ENCODE measurements at regions not wholly inside any gene's neighbourhood (a gene's known extent, or its start where the extent isn't known, plus 50 kb on each side); places are given as distances from the start of the nearest gene placed in this dataset.

DNA sequence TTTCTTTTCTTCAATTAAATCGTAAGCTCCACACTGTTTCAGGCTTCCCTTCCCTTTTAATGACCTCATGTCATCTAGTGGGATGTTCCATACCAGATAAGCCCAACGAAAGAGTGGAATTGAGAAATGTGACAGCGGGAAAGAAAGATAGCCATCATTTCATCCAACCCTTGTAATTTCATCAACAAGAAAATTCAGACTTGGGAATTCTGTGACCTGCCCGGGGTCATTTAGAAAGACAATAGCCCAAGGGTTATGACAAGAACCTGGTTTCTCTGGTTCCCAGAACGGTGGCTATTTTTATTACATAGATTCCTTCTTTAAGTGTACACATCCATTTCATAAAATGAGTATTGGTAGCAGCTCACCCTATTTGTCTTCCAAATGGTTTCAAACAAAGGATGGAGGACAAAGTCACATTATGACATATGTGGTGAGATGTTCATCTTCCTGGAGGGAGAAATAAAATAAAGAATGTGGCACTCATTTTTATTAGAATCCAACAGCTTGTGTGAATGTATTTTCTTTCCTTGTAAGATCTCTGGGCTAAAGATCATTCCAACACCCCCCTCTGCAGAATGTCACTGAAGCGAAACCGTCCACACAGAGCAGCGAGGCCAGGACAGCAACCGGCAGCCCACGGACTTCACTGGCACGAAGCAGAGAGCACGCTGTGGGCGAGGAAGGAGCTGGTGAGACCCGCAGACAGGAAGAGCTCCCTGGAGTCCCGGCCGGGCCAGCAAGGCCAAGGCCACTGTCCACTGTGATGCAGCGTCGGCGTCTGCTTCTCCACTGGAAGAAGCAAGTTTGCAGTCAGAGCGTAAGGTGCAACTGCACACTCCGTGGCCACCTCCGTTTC lies 199.9 kb downstream of the KLF6 start:
- Histone ChIP-seq H2BK5ac (ENCODE audit: low read depth, low read length, poor library complexity, severe bottlenecking) (no peak overlapping the region), H4K5ac (ENCODE audit: low read depth, low read length) (no peak overlapping the region), H3K9me1 (ENCODE audit: insufficient read depth, low read length) (no peaks in the 10 kb centered on the region), H3K9me3 (ENCODE audit: control insufficient read depth, insufficient read depth, low read length) (no peaks in the 10 kb centered on the region), H3K4me3 (ENCODE audit: insufficient read depth, low read depth, low read length) (no peak overlapping the region), H2BK120ac (ENCODE audit: low read depth, low read length) (no peak overlapping the region), H3K18ac (ENCODE audit: low read depth, low read length) (no peak overlapping the region), H2AK9ac (replicated peaks; ENCODE audit: low read depth, low read length, poor library complexity) (no peak overlapping the region), H3K27ac (ENCODE audit: insufficient read depth, low read length) (no peak overlapping the region), H3K4me2 (ENCODE audit: low read depth, low read length) (no peak overlapping the region), H3K23ac (ENCODE audit: low read depth, low read length) (no peak overlapping the region), H3K4me1 (ENCODE audit: control insufficient read depth, insufficient read depth, low read length) (no peaks in the 10 kb centered on the region), H2AFZ (replicated peaks; ENCODE audit: low read length, poor library complexity) (peak overlapping the region; percentile 14), H3K56ac (ENCODE audit: extremely low read depth, insufficient read depth, low read length) (no peak overlapping the region), H4K91ac (ENCODE audit: insufficient read depth, low read depth, low read length) (no peak overlapping the region), H3K36me3 (ENCODE audit: control insufficient read depth, insufficient read depth, low read length) (no peaks in the 10 kb centered on the region), H4K20me1 (ENCODE audit: insufficient read depth, low read length) (no peaks in the 10 kb centered on the region), H2BK15ac (ENCODE audit: low read depth, low read length) (no peak overlapping the region), H2BK20ac (ENCODE audit: low read depth, low read length) (no peak overlapping the region), H3K9ac (ENCODE audit: low read depth, low read length) (no peak overlapping the region), H4K8ac (ENCODE audit: low read depth in 2 of 2, low read length in 2 of 2) (no peak overlapping the region), H3K27me3 (ENCODE audit: control insufficient read depth, insufficient read depth, low read length) (peaks cover 2% of the 10 kb centered on the region; the same call in 1 of the 2 replicates), H2AK5ac (ENCODE audit: low read depth, low read length) (no peak overlapping the region), H3K79me1 (ENCODE audit: low read depth in 1 of 2, low read length in 2 of 2) (no peaks in the 10 kb centered on the region), H3K4ac (ENCODE audit: low read depth, low read length) (no peak overlapping the region), H3K14ac (replicated peaks; ENCODE audit: low read depth, low read length) (no peak overlapping the region)
- no peak for ATAC-seq (ENCODE audit: low read depth)
- POLR2A ChIA-PET (ENCODE audit: unreplicated experiment): interaction anchor here (0.6 kb wide), 1 partner anchor 824 kb away, joined by 4 read pairs; no protein-coding TSS in a partner anchor
- intact Hi-C loops (cut with micrococcal nuclease) (no loop called here), dilution Hi-C loops (cut with HindIII; ENCODE audit: low sequenced_read_pairs, unreplicated experiment) (no loop called here), in situ Hi-C loops (cut with MboI; ENCODE audit: low sequenced_read_pairs) (no loop called here)
- 82% methylated on average over 5 of the region's 22 CpGs; no CpG with 5 or more reads in 1 of the 2 experiments for WGBS, 2 experiments (ENCODE audit: extremely low coverage in 2 of 2, insufficient read length in 1 of 2)
- no peak for DNase-seq
- no TSS peak for BruUV-seq (replicated peaks)
- CTCF ChIA-PET: no interaction called here
- TF ChIP-seq CHD1 (IDR thresholded peaks at IDR 0.05; ENCODE audit: low read depth, low read length): no peak
- no peak for TF ChIP-seq MAFK (IDR thresholded peaks at IDR 0.05; ENCODE audit: low read depth, low read length)
- TF ChIP-seq POLR2A (IDR thresholded peaks at IDR 0.05; ENCODE audit: low read depth, low read length): no peak
- no peak for TF ChIP-seq RAD21 (IDR thresholded peaks at IDR 0.05; ENCODE audit: low read length)
- TF ChIP-seq CEBPB (IDR thresholded peaks at IDR 0.05; ENCODE audit: low read depth, low read length): no peak
- no peak for TF ChIP-seq RFX5 (IDR thresholded peaks at IDR 0.05; ENCODE audit: low read depth, low read length)
- no peak for TF ChIP-seq NFE2L2 (IDR thresholded peaks at IDR 0.05; ENCODE audit: low read depth, low read length)
- no peak for TF ChIP-seq RCOR1 (IDR thresholded peaks at IDR 0.05; ENCODE audit: insufficient replicate concordance, low read length)
- no peak for TF ChIP-seq BHLHE40 (IDR thresholded peaks at IDR 0.05; ENCODE audit: low read depth, low read length)
- no peak for TF ChIP-seq MXI1 (IDR thresholded peaks at IDR 0.05; ENCODE audit: borderline replicate concordance, low read depth, low read length)
- TF ChIP-seq, protein P1, sequence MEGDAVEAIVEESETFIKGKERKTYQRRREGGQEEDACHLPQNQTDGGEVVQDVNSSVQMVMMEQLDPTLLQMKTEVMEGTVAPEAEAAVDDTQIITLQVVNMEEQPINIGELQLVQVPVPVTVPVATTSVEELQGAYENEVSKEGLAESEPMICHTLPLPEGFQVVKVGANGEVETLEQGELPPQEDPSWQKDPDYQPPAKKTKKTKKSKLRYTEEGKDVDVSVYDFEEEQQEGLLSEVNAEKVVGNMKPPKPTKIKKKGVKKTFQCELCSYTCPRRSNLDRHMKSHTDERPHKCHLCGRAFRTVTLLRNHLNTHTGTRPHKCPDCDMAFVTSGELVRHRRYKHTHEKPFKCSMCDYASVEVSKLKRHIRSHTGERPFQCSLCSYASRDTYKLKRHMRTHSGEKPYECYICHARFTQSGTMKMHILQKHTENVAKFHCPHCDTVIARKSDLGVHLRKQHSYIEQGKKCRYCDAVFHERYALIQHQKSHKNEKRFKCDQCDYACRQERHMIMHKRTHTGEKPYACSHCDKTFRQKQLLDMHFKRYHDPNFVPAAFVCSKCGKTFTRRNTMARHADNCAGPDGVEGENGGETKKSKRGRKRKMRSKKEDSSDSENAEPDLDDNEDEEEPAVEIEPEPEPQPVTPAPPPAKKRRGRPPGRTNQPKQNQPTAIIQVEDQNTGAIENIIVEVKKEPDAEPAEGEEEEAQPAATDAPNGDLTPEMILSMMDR (conservative IDR thresholded peaks at IDR 0.05; ENCODE audit: low read depth, low read length): no peak
- no peak for TF ChIP-seq MAZ (IDR thresholded peaks at IDR 0.05; ENCODE audit: borderline replicate concordance, low read depth, low read length)
- TF ChIP-seq, protein P2, sequence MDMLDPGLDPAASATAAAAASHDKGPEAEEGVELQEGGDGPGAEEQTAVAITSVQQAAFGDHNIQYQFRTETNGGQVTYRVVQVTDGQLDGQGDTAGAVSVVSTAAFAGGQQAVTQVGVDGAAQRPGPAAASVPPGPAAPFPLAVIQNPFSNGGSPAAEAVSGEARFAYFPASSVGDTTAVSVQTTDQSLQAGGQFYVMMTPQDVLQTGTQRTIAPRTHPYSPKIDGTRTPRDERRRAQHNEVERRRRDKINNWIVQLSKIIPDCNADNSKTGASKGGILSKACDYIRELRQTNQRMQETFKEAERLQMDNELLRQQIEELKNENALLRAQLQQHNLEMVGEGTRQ (IDR thresholded peaks at IDR 0.05; ENCODE audit: low read depth, low read length): no peak
- TF ChIP-seq, protein P3, sequence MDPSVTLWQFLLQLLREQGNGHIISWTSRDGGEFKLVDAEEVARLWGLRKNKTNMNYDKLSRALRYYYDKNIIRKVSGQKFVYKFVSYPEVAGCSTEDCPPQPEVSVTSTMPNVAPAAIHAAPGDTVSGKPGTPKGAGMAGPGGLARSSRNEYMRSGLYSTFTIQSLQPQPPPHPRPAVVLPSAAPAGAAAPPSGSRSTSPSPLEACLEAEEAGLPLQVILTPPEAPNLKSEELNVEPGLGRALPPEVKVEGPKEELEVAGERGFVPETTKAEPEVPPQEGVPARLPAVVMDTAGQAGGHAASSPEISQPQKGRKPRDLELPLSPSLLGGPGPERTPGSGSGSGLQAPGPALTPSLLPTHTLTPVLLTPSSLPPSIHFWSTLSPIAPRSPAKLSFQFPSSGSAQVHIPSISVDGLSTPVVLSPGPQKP (IDR thresholded peaks at IDR 0.05; ENCODE audit: borderline replicate concordance, low read depth, low read length): no peak
- no peak for TF ChIP-seq SMC3 (IDR thresholded peaks at IDR 0.05; ENCODE audit: low read depth, low read length)
